ENCODE measurements at regions not wholly inside any gene's neighbourhood (a gene's known extent, or its start where the extent isn't known, plus 50 kb on each side); places are given as distances from the start of the nearest gene placed in this dataset.

- no peak overlapping the region for H3K27ac Mint-ChIP-seq
- no peaks in the 10 kb centered on the region for H3K4me1 Mint-ChIP-seq
- no peaks in the 10 kb centered on the region for H3K27me3 Mint-ChIP-seq
- intact Hi-C loops (cut with micrococcal nuclease), result no loop called here
- no peaks in the 10 kb centered on the region for H3K27me3 ChIP-seq (replicated peaks in 1 of 4; ENCODE audit: control extremely low read depth in 1 of 4, control insufficient read depth in 3 of 4, insufficient read depth in 4 of 4, low read length in 3 of 4)
- ChIA-PET CTCF (no interaction called here), POLR2A (no interaction called here)
- no peak overlapping the region for H2AFZ ChIP-seq (ENCODE audit: insufficient read depth, low read depth, low read length, poor library complexity, severe bottlenecking)
- no peaks in the 10 kb centered on the region for H3K36me3 ChIP-seq (replicated peaks in 1 of 2; ENCODE audit: control extremely low read depth in 1 of 2, control insufficient read depth in 1 of 2, extremely low read depth in 1 of 2, insufficient read depth in 2 of 2, low read length in 1 of 2)
- H3K9me3 Mint-ChIP-seq (ENCODE audit: insufficient read depth), result peaks cover under 1% of the 10 kb centered on the region
- H3K4me3 ChIP-seq (ENCODE audit: control extremely low read depth in 1 of 5, extremely low read depth in 1 of 5, insufficient read depth in 1 of 5, low read depth in 2 of 5, low read length in 4 of 5), result no peak overlapping the region
- no peak overlapping the region for H3K27ac ChIP-seq (ENCODE audit: low read length in 2 of 2)
- TF ChIP-seq EZH2 (IDR thresholded peaks at IDR 0.05; ENCODE audit: borderline replicate concordance, insufficient read depth, low read depth, low read length, poor library complexity, severe bottlenecking) (no peak), CTCF (IDR thresholded peaks at IDR 0.05) (no peak)
- H4K20me1 ChIP-seq (ENCODE audit: control insufficient read depth, insufficient read depth, low read length, poor library complexity, severe bottlenecking), result no peaks in the 10 kb centered on the region
- H3K9me3 ChIP-seq (ENCODE audit: control extremely low read depth in 1 of 3, control insufficient read depth in 2 of 3, insufficient read depth in 1 of 3, low read length in 2 of 3), result peaks cover 0 to 3% (median 0%) of the 10 kb centered on the region in 3 donors
- no peaks in the 10 kb centered on the region for H3K4me1 ChIP-seq (ENCODE audit: control insufficient read depth in 2 of 2, insufficient read depth in 2 of 2, low read length in 2 of 2)
- H3K79me2 ChIP-seq (ENCODE audit: control insufficient read depth, insufficient read depth, low read length), result no peaks in the 10 kb centered on the region
- H3K4me2 ChIP-seq (replicated peaks; ENCODE audit: low read depth, low read length, poor library complexity, severe bottlenecking), result no peak overlapping the region
- no peak overlapping the region for H3K9ac ChIP-seq (ENCODE audit: low read length)
- no peak overlapping the region for H3K4me3 Mint-ChIP-seq
- 100% methylated on average over 1 of the region's 5 CpGs for WGBS (ENCODE audit: insufficient coverage)
- ATAC-seq (ENCODE audit: low read depth) (no peak), DNase-seq (no peak)
These were observed 394.5 kb upstream of the SOX9 start for GRCh38 chr17:71726341-71726740.

DNA sequence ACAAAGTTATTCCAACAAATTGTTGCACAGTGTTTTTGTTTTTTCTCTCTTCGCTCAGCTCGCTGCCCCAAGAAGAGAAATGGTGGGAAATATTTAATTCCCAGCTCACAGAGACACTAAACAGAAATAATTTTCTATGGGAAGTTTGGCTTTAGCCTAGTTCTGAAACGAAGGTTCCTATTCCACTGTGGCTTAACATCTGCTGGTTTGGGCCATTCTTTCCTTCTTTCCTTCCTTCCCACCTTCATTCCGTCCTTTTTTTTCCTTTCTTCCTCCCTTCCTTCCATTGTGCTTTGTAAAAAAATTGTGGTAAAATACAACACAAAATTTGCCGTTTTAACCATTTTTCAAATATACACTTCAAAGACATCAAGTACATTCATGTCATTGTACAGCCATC is 393.5 kb upstream of the SOX9 start:
- TF ChIP-seq EZH2 (IDR thresholded peaks at IDR 0.05; ENCODE audit: borderline replicate concordance, insufficient read depth, low read depth, low read length, poor library complexity, severe bottlenecking) (no peak), CTCF (IDR thresholded peaks at IDR 0.05) (no peak)
- no peaks in the 10 kb centered on the region for H3K27me3 Mint-ChIP-seq
- no peak overlapping the region for H3K4me3 ChIP-seq (ENCODE audit: control extremely low read depth in 1 of 5, extremely low read depth in 1 of 5, insufficient read depth in 1 of 5, low read depth in 2 of 5, low read length in 4 of 5)
- no peak overlapping the region for H2AFZ ChIP-seq (ENCODE audit: insufficient read depth, low read depth, low read length, poor library complexity, severe bottlenecking)
- intact Hi-C loops (cut with micrococcal nuclease), result no loop called here
- ATAC-seq (ENCODE audit: low read depth) (no peak), DNase-seq (no peak)
- H3K27ac ChIP-seq (ENCODE audit: low read length in 2 of 2), result no peak overlapping the region
- H3K4me3 Mint-ChIP-seq, result no peak overlapping the region
- H3K4me1 ChIP-seq (ENCODE audit: control insufficient read depth in 2 of 2, insufficient read depth in 2 of 2, low read length in 2 of 2), result no peaks in the 10 kb centered on the region
- POLR2A ChIA-PET, result no interaction called here
- 89% methylated on average over 1 of the region's 5 CpGs for WGBS (ENCODE audit: insufficient coverage)
- no peaks in the 10 kb centered on the region for H3K79me2 ChIP-seq (ENCODE audit: control insufficient read depth, insufficient read depth, low read length)
- peaks cover 3% of the 10 kb centered on the region for H3K9me3 Mint-ChIP-seq (ENCODE audit: insufficient read depth)
- no peak overlapping the region for H3K27ac Mint-ChIP-seq
- H4K20me1 ChIP-seq (ENCODE audit: control insufficient read depth, insufficient read depth, low read length, poor library complexity, severe bottlenecking), result no peaks in the 10 kb centered on the region
- no peak overlapping the region for H3K9ac ChIP-seq (ENCODE audit: low read length)
- no peaks in the 10 kb centered on the region for H3K36me3 ChIP-seq (replicated peaks in 1 of 2; ENCODE audit: control extremely low read depth in 1 of 2, control insufficient read depth in 1 of 2, extremely low read depth in 1 of 2, insufficient read depth in 2 of 2, low read length in 1 of 2)
- H3K4me1 Mint-ChIP-seq, result no peaks in the 10 kb centered on the region
- H3K4me2 ChIP-seq (replicated peaks; ENCODE audit: low read depth, low read length, poor library complexity, severe bottlenecking), result no peak overlapping the region
- CTCF ChIA-PET, result no interaction called here
- H3K9me3 ChIP-seq (ENCODE audit: control extremely low read depth in 1 of 3, control insufficient read depth in 2 of 3, insufficient read depth in 1 of 3, low read length in 2 of 3), result peaks cover 0 to 3% (median 0%) of the 10 kb centered on the region in 3 donors
- no peaks in the 10 kb centered on the region for H3K27me3 ChIP-seq (replicated peaks in 1 of 4; ENCODE audit: control extremely low read depth in 1 of 4, control insufficient read depth in 3 of 4, insufficient read depth in 4 of 4, low read length in 3 of 4)

All from B cell (primary cell).